ENCODE measurements at regions not wholly inside any gene's neighbourhood (a gene's known extent, or its start where the extent isn't known, plus 50 kb on each side); places are given as distances from the start of the nearest gene placed in this dataset.

GRCh38 chr2:193409951-193410350 lies 1215.2 kb upstream of the TMEFF2 start:
- no peak for TF ChIP-seq POLR2A (IDR thresholded peaks at IDR 0.05)
- TF ChIP-seq CTCF (IDR thresholded peaks at IDR 0.05), result no peak

Measured in breast epithelium (tissue), 3 donors.